Fibroblast of the aortic adventitia (primary cell): ENCODE measurements at regions not wholly inside any gene's neighbourhood (a gene's known extent, or its start where the extent isn't known, plus 50 kb on each side); places are given as distances from the start of the nearest gene placed in this dataset.
A peak's percentile ranks its signal among the peaks of the same experiment; 100 is the strongest.
"Not testable (repeated sequence)": the region's sequence is repeated elsewhere in the genome, so short reads cannot be mapped to it uniquely, and the experiment has no call there.

Experiments used
- DNase-seq: peaks from one replicate; pipeline ENCODE4 v3.0.0-alpha.2; 2010; ENCODE audit warnings: low read depth
- H3K4me3 ChIP-seq: 2 replicates; pipeline ENCODE4 v1.5.1; 2011; ENCODE audit warnings: low read depth, mild to moderate bottlenecking, control low read depth, low read length, moderate library complexity
- TF ChIP-seq, protein P1 (sequence below): IDR thresholded peaks from 2 replicates; pipeline ENCODE4 v1.5.1; 2011; ENCODE audit warnings: mild to moderate bottlenecking, low read length, control low read depth, inconsistent platforms; ENCODE audit not compliant: insufficient read depth

DNA sequence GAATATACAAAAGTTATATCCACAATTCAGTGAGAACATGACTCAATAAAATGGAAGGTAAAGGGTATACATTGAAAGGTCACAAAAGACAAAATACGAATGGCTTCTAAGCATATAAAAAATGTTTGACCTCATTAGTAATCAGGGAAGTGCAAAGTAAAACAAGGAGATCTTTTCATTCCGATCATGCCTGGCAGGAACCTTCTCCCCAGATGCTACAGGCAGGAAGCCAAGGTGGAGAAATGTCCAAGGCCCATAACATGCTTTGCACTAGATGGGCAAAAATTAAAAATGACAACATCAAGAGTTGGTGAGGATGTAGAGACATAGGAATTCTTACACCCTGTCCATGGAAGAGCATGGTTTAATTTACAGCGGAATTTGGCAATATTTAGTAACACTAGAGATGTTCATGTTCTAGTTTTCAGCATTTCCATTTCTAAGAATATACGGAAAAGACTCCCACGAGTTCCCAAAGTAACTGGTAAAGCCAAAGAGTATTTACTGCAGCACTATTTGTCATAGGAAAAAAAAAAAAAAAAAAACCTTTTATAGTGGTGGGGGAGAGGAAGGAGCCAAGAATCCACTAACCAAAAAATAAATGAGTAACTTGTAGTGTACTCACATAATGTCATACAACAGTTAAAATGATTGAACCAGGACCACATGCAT is 184.5 kb upstream of the KAZN start:
- peak; percentile 58 for DNase-seq

GRCh38 chr1:14415396-14415795 is 183.1 kb upstream of the KAZN start:
- no peak for DNase-seq
- TF ChIP-seq, protein P1, sequence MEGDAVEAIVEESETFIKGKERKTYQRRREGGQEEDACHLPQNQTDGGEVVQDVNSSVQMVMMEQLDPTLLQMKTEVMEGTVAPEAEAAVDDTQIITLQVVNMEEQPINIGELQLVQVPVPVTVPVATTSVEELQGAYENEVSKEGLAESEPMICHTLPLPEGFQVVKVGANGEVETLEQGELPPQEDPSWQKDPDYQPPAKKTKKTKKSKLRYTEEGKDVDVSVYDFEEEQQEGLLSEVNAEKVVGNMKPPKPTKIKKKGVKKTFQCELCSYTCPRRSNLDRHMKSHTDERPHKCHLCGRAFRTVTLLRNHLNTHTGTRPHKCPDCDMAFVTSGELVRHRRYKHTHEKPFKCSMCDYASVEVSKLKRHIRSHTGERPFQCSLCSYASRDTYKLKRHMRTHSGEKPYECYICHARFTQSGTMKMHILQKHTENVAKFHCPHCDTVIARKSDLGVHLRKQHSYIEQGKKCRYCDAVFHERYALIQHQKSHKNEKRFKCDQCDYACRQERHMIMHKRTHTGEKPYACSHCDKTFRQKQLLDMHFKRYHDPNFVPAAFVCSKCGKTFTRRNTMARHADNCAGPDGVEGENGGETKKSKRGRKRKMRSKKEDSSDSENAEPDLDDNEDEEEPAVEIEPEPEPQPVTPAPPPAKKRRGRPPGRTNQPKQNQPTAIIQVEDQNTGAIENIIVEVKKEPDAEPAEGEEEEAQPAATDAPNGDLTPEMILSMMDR = no peak

More for the DNA sequence above, 184.5 kb upstream of the KAZN start:
- TF ChIP-seq, protein P1 = no peak
- no peak overlapping the region for H3K4me3 ChIP-seq

GRCh38 chr1:14419778-14420218 is 178.7 kb upstream of the KAZN start:
- H3K4me3 ChIP-seq, DNase-seq: not testable (repeated sequence)

More at GRCh38 chr1:14415396-14415795, 183.1 kb upstream of the KAZN start:
- H3K4me3 ChIP-seq = no peak overlapping the region

- no peak overlapping the region for H3K4me3 ChIP-seq
- TF ChIP-seq, protein P1 = no peak
- no peak for DNase-seq
Observed at GRCh38 chr1:14420686-14421085, 177.8 kb upstream of the KAZN start.

DNA sequence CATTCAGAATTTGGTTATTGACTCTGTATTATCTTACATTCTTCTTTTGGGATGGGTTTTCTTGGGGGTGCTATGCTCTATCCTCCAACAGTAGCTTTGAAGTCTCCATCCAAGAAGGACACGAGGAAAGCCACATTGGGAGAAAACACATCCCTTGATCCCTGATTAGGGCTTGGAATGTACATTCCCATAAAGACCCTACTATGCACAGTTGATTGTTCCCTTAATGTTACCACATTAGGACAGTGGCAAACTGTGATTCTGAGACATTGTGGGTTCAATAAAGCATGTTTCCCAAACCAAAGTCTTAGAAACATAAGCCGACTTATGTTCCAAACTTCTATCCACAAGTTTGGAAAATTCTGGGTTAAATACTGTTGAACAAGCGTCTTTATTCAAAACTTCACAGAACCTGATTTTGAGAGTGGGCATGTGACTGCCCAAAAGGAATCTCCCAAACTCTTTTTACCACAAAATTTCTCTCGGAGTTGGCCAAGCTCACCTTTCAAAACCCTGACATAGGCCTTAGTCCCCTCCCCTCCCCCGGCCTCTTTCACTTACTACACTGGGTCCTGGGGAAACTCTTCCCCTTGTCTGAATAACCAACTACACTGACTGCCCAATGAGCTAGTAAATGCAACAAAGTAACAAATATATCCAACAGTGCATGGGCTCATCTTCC is 177.0 kb upstream of the KAZN start:
- no peak overlapping the region for H3K4me3 ChIP-seq
- TF ChIP-seq, protein P1 = no peak
- no peak for DNase-seq

- H3K4me3 ChIP-seq = no peak overlapping the region
- TF ChIP-seq, protein P1 = no peak
Observed at GRCh38 chr1:14421977-14422609, 176.4 kb upstream of the KAZN start.

DNA sequence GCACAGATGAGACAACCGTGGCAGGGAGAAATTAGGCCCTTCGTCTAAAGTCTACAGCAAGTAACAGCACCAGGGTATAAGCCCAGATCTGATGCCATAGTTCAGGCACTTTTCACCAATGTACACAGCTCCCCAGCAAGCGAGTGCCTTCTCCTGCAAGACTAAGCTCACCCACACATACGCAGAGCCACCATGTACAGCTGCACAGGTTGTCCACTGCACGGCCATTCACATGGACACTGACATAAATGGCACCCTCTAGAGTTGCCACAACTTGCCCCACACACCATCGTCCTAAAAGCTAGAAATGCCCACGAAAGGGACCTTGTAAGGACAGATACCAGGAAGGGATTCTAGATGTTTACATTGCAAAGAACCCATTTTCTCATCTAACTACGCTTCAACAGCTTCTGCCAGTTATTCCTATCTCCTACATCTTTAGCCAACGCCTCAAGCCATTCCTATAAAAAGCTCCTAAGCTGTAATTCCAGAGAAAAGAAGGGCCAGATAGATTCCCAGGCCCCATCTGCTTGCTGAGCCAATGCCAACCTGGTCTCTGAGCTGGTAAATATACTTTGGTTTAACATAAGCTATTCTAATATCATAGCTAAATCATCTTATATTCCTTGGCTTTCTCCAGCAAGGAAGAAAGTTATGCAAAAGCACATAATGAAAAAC is 174.0 kb upstream of the KAZN start:
- TF ChIP-seq, protein P1 = no peak
- no peak for DNase-seq

More at GRCh38 chr1:14421977-14422609, 176.4 kb upstream of the KAZN start:
- no peak for DNase-seq

More for the DNA sequence above, 174.0 kb upstream of the KAZN start:
- no peak overlapping the region for H3K4me3 ChIP-seq
